ENCODE measurements at regions not wholly inside any gene's neighbourhood (a gene's known extent, or its start where the extent isn't known, plus 50 kb on each side); places are given as distances from the start of the nearest gene placed in this dataset.

- no peaks in the 10 kb centered on the region for H4K20me1 ChIP-seq (ENCODE audit: insufficient read depth)
Observed at GRCh38 chr15:96625256-96625655, 294.8 kb downstream of the NR2F2 start.

GRCh38 chr15:96627031-96627568 lies 296.6 kb downstream of the NR2F2 start:
- H3K27me3 ChIP-seq (ENCODE audit: insufficient read depth, low read depth) = no peaks in the 10 kb centered on the region
- no peak overlapping the region for H3K4me2 ChIP-seq
- no peaks in the 10 kb centered on the region for H4K20me1 ChIP-seq (ENCODE audit: insufficient read depth)
- no peak overlapping the region for H3K4me3 ChIP-seq (IDR thresholded peaks at IDR 0.05; ENCODE audit: insufficient read depth, low read depth, low read length)
- no peaks in the 10 kb centered on the region for H3K4me1 ChIP-seq (ENCODE audit: low read depth, poor library complexity, severe bottlenecking)
- no peaks in the 10 kb centered on the region for H3K79me2 ChIP-seq (ENCODE audit: insufficient read depth, low read depth)
- no peak for TF ChIP-seq CTCF (conservative IDR thresholded peaks at IDR 0.05; ENCODE audit: low read depth, low read length)
- H3K36me3 ChIP-seq (ENCODE audit: insufficient read depth) = no peaks in the 10 kb centered on the region
- H2AFZ ChIP-seq (ENCODE audit: low read depth) = no peak overlapping the region
- no peak overlapping the region for H3K27ac ChIP-seq
- no peak overlapping the region for H3K9ac ChIP-seq

More at GRCh38 chr15:96625256-96625655, 294.8 kb downstream of the NR2F2 start:
- H3K27ac ChIP-seq = no peak overlapping the region
- no peak overlapping the region for H3K4me2 ChIP-seq
- H3K9ac ChIP-seq = no peak overlapping the region
- no peaks in the 10 kb centered on the region for H3K79me2 ChIP-seq (ENCODE audit: insufficient read depth, low read depth)
- no peaks in the 10 kb centered on the region for H3K27me3 ChIP-seq (ENCODE audit: insufficient read depth, low read depth)
- no peak overlapping the region for H3K4me3 ChIP-seq (IDR thresholded peaks at IDR 0.05; ENCODE audit: insufficient read depth, low read depth, low read length)
- no peaks in the 10 kb centered on the region for H3K4me1 ChIP-seq (ENCODE audit: low read depth, poor library complexity, severe bottlenecking)
- TF ChIP-seq CTCF (conservative IDR thresholded peaks at IDR 0.05; ENCODE audit: low read depth, low read length) = no peak
- H3K36me3 ChIP-seq (ENCODE audit: insufficient read depth) = no peaks in the 10 kb centered on the region
- no peak overlapping the region for H2AFZ ChIP-seq (ENCODE audit: low read depth)

GRCh38 chr15:96629511-96629910 lies 299.0 kb downstream of the NR2F2 start:
- Histone ChIP-seq H3K4me3 (IDR thresholded peaks at IDR 0.05; ENCODE audit: insufficient read depth, low read depth, low read length) (no peak overlapping the region), H2AFZ (ENCODE audit: low read depth) (no peak overlapping the region), H3K27me3 (ENCODE audit: insufficient read depth, low read depth) (no peaks in the 10 kb centered on the region), H3K9ac (no peak overlapping the region), H3K36me3 (ENCODE audit: insufficient read depth) (no peaks in the 10 kb centered on the region), H3K4me1 (ENCODE audit: low read depth, poor library complexity, severe bottlenecking) (no peaks in the 10 kb centered on the region), H3K79me2 (ENCODE audit: insufficient read depth, low read depth) (no peaks in the 10 kb centered on the region), H4K20me1 (ENCODE audit: insufficient read depth) (no peaks in the 10 kb centered on the region), H3K27ac (no peak overlapping the region), H3K4me2 (no peak overlapping the region)
- no peak for TF ChIP-seq CTCF (conservative IDR thresholded peaks at IDR 0.05; ENCODE audit: low read depth, low read length)

- no peaks in the 10 kb centered on the region for H4K20me1 ChIP-seq (ENCODE audit: insufficient read depth)
- no peak overlapping the region for H3K27ac ChIP-seq
- H3K4me2 ChIP-seq = no peak overlapping the region
- no peaks in the 10 kb centered on the region for H3K4me1 ChIP-seq (ENCODE audit: low read depth, poor library complexity, severe bottlenecking)
- H3K79me2 ChIP-seq (ENCODE audit: insufficient read depth, low read depth) = no peaks in the 10 kb centered on the region
- H3K9ac ChIP-seq = no peak overlapping the region
- no peak overlapping the region for H2AFZ ChIP-seq (ENCODE audit: low read depth)
- H3K27me3 ChIP-seq (ENCODE audit: insufficient read depth, low read depth) = no peaks in the 10 kb centered on the region
- no peak for TF ChIP-seq CTCF (conservative IDR thresholded peaks at IDR 0.05; ENCODE audit: low read depth, low read length)
- no peak overlapping the region for H3K4me3 ChIP-seq (IDR thresholded peaks at IDR 0.05; ENCODE audit: insufficient read depth, low read depth, low read length)
- H3K36me3 ChIP-seq (ENCODE audit: insufficient read depth) = no peaks in the 10 kb centered on the region
Observed at GRCh38 chr15:96638793-96639192, 308.3 kb downstream of the NR2F2 start.

All from KMS-11 (cell line).